H1 (cell line): ENCODE measurements at regions not wholly inside any gene's neighbourhood (a gene's known extent, or its start where the extent isn't known, plus 50 kb on each side); places are given as distances from the start of the nearest gene placed in this dataset.

Source experiments
- CTBP2 ChIP-seq: IDR thresholded peaks from 2 replicates; pipeline ENCODE4 v1.7.0; 2011; ENCODE audit warnings: borderline replicate concordance, mild to moderate bottlenecking, moderate library complexity, mixed read lengths, low read length; ENCODE audit not compliant: insufficient read depth, insufficient read length
- EZH2 ChIP-seq: fragments of 200-600 bp; sonication (generic); IDR thresholded peaks from 2 replicates; pipeline ENCODE4 v1.7.1; 2012; ENCODE audit warnings: low read depth, mild to moderate bottlenecking, moderate library complexity, low read length, inconsistent platforms; ENCODE audit not compliant: severe bottlenecking
- MAFK ChIP-seq: IDR thresholded peaks from 2 replicates; pipeline ENCODE4 v1.6.1; 2012; ENCODE audit warnings: low read depth, mild to moderate bottlenecking, improper control_type of control experiment, low read length
- RXRA ChIP-seq: IDR thresholded peaks from 2 replicates; pipeline ENCODE4 v1.6.1; 2011; ENCODE audit warnings: low read depth, mild to moderate bottlenecking, low read length, moderate library complexity; ENCODE audit not compliant: insufficient read depth
- TF ChIP-seq, protein P1 (sequence below): IDR thresholded peaks from 2 replicates; pipeline ENCODE4 v1.6.1; 2011; ENCODE audit warnings: low read depth, mild to moderate bottlenecking, low read length; ENCODE audit not compliant: insufficient read depth

DNA sequence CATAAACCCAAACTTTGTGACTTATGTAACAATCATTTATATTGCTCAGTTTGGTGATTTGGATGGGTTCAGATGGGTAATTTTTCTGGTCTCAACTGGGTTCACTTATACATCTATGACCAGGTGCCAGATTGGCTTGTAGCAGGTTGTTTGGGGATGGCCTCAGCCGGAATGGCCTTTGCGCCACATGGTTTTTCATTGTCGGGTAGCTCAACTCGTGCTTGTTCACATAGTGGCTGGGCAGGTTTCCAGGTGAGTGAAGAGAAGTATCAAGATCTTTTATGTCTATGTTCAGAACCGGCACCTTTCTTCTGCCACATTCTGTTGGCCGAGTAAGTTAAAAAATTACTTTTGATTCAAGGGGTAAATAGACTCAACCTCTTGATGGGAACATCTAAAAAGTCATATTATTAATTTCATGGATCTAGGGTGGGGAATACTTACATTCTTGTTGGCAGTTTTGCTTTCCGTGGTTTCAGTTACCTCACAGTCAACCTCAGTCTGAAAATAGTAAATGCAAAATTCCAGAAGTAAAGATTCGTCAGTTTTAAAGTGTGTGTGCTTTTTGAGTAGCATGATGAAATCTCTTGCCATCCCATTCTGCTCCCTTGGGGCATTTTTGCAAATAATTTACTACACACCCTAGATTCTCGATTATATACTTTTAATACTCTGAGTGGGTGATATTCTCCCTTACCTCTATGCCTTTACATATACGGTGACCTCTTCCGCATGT is 745.7 kb upstream of the CCDC54 start (continued):
- no peak for TF ChIP-seq CTBP2
- no peak for TF ChIP-seq EZH2
- TF ChIP-seq, protein P1, sequence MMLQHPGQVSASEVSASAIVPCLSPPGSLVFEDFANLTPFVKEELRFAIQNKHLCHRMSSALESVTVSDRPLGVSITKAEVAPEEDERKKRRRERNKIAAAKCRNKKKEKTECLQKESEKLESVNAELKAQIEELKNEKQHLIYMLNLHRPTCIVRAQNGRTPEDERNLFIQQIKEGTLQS = no peak
- no peak for TF ChIP-seq RXRA
- no peak for TF ChIP-seq MAFK
